HG03064 (cell line): ENCODE measurements at regions not wholly inside any gene's neighbourhood (a gene's known extent, or its start where the extent isn't known, plus 50 kb on each side); places are given as distances from the start of the nearest gene placed in this dataset.
A peak's percentile ranks its signal among the peaks of the same experiment; 100 is the strongest.
"Not testable (repeated sequence)": the region's sequence is repeated elsewhere in the genome, so short reads cannot be mapped to it uniquely, and the experiment has no call there.

Experiments used
- ATAC-seq: cut with Tn5 transposase; IDR thresholded peaks from one replicate; pipeline ENCODE4 v1.9.1; 2021; ENCODE audit warnings: low read depth; ENCODE audit not compliant: unreplicated experiment

GRCh38 chr9:31253800-31254762 lies 1130.4 kb upstream of the ACO1 start:
- no peak for ATAC-seq

- no peak for ATAC-seq
Measured at GRCh38 chr9:31255211-31255610, 1129.2 kb upstream of the ACO1 start.

GRCh38 chr9:31259824-31260223 lies 1124.6 kb upstream of the ACO1 start:
- ATAC-seq: no peak

- ATAC-seq: no peak
Measured at GRCh38 chr9:31272456-31273295, 1111.8 kb upstream of the ACO1 start.

- no peak for ATAC-seq
Measured at GRCh38 chr9:31275419-31275818, 1109.0 kb upstream of the ACO1 start.

GRCh38 chr9:31290731-31291130 lies 1093.7 kb upstream of the ACO1 start:
- no peak for ATAC-seq

- peak; percentile 68 for ATAC-seq
Measured at GRCh38 chr9:31302620-31303418, 1081.6 kb upstream of the ACO1 start.

GRCh38 chr9:31304576-31304975 lies 1079.9 kb upstream of the ACO1 start:
- ATAC-seq: no peak

- no peak for ATAC-seq
Measured at GRCh38 chr9:31314241-31314640, 1070.2 kb upstream of the ACO1 start.

GRCh38 chr9:31320494-31320893 lies 1063.9 kb upstream of the ACO1 start:
- no peak for ATAC-seq

GRCh38 chr9:31321256-31321655 lies 1063.2 kb upstream of the ACO1 start:
- no peak for ATAC-seq

- ATAC-seq: no peak
Measured at GRCh38 chr9:31321686-31322085, 1062.8 kb upstream of the ACO1 start.

- ATAC-seq: no peak
Measured at GRCh38 chr9:31323726-31324444, 1060.6 kb upstream of the ACO1 start.

- no peak for ATAC-seq
Measured at GRCh38 chr9:31325778-31326177, 1058.7 kb upstream of the ACO1 start.

GRCh38 chr9:31326883-31327282 lies 1057.6 kb upstream of the ACO1 start:
- not testable (repeated sequence) for ATAC-seq

GRCh38 chr9:31334837-31335528 lies 1049.5 kb upstream of the ACO1 start:
- ATAC-seq: no peak

- no peak for ATAC-seq
Measured at GRCh38 chr9:31335529-31336234, 1048.8 kb upstream of the ACO1 start.

GRCh38 chr9:31336386-31336785 lies 1048.1 kb upstream of the ACO1 start:
- no peak for ATAC-seq

GRCh38 chr9:31336841-31337240 lies 1047.6 kb upstream of the ACO1 start:
- no peak for ATAC-seq
